Liver (tissue), 8 donors: ENCODE measurements at regions not wholly inside any gene's neighbourhood (a gene's known extent, or its start where the extent isn't known, plus 50 kb on each side); places are given as distances from the start of the nearest gene placed in this dataset.

Source experiments
- DNase-seq: peaks from one replicate; pipeline ENCODE4 v3.0.0-alpha.2; 2017; ENCODE audit warnings: low spot score
- H3K27ac ChIP-seq, 2 donors: one replicate each; pipeline ENCODE4 v1.7.0; 2013; ENCODE audit warnings: inconsistent platforms in 2 of 2, low read length in 2 of 2, control low read depth in 1 of 2, low read depth in 1 of 2, mild to moderate bottlenecking in 1 of 2
- H3K27me3 ChIP-seq, 4 donors: one replicate each; pipeline versions ENCODE4 v1.6.1 to v1.7.0; 2013; ENCODE audit warnings: low read length in 3 of 4, inconsistent platforms in 1 of 4, mild to moderate bottlenecking in 1 of 4, moderate library complexity in 1 of 4; ENCODE audit not compliant: control insufficient read depth in 4 of 4, insufficient read depth in 4 of 4
- H3K36me3 ChIP-seq, 4 donors: one replicate each; pipeline versions ENCODE4 v1.6.1 to v1.7.0; 2013; ENCODE audit warnings: low read length in 3 of 4, mild to moderate bottlenecking in 3 of 4, low read depth in 1 of 4, moderate library complexity in 1 of 4; ENCODE audit not compliant: control insufficient read depth in 4 of 4, insufficient read depth in 3 of 4
- H3K4me1 ChIP-seq, 4 donors: one replicate each; pipeline versions ENCODE4 v1.6.1 to v1.7.0; 2013; ENCODE audit warnings: low read length in 3 of 4, mild to moderate bottlenecking in 3 of 4, moderate library complexity in 1 of 4; ENCODE audit not compliant: control insufficient read depth in 4 of 4, insufficient read depth in 4 of 4
- H3K4me3 ChIP-seq, 3 donors: one replicate each; pipeline versions ENCODE4 v1.6.1 to v1.7.0; 2013; ENCODE audit warnings: low read length in 3 of 3, control low read depth in 1 of 3, low read depth in 1 of 3, mild to moderate bottlenecking in 1 of 3
- H3K9ac ChIP-seq, 2 donors: one replicate each; pipeline ENCODE4 v1.7.0; 2013; ENCODE audit warnings: low read length in 2 of 2, mild to moderate bottlenecking in 2 of 2, moderate library complexity in 2 of 2, control low read depth in 1 of 2, low read depth in 1 of 2
- H3K9me3 ChIP-seq, 4 donors: one replicate each; pipeline versions ENCODE4 v1.6.1 to v1.7.0; 2013; ENCODE audit warnings: low read length in 3 of 4; ENCODE audit not compliant: control insufficient read depth in 4 of 4
- EGR1 ChIP-seq, 2 donors: IDR thresholded peaks; 2 replicates each; pipeline ENCODE4 v1.6.1; 2016 to 2018; ENCODE audit warnings: antibody characterized with exemption in 2 of 2, low read depth in 2 of 2
- FOXA1 ChIP-seq: IDR thresholded peaks from 2 replicates; pipeline ENCODE4 v1.6.1; 2016; ENCODE audit warnings: antibody characterized with exemption
- FOXA2 ChIP-seq: IDR thresholded peaks from 2 replicates; pipeline ENCODE4 v1.6.1; 2016; ENCODE audit warnings: antibody characterized with exemption
- HNF4G ChIP-seq: IDR thresholded peaks from 2 replicates; pipeline ENCODE4 v1.6.1; 2016; ENCODE audit warnings: antibody characterized with exemption
- RXRA ChIP-seq, 2 donors: IDR thresholded peaks; 2 replicates each; pipeline ENCODE4 v1.6.1; 2017 to 2018; ENCODE audit warnings: antibody characterized with exemption in 2 of 2, mild to moderate bottlenecking in 1 of 2
- SP1 ChIP-seq: IDR thresholded peaks from 2 replicates; pipeline ENCODE4 v1.6.1; 2018; ENCODE audit warnings: antibody characterized with exemption, mild to moderate bottlenecking
- WGBS: extraction: QIAGEN DNeasy Blood & Tissue Kit; methylation state at CpG from one replicate; pipeline ENCODE4 v1.1.7; 2013; 5-methylcytosine and 5-hydroxymethylcytosine counted together
- TF ChIP-seq, protein P1 (sequence below): IDR thresholded peaks from 2 replicates; pipeline ENCODE4 v1.6.1; 2016; ENCODE audit warnings: antibody characterized with exemption
- TF ChIP-seq, protein P2 (sequence below): IDR thresholded peaks from 2 replicates; pipeline ENCODE4 v1.6.1; 2016; ENCODE audit warnings: antibody characterized with exemption, mild to moderate bottlenecking
- TF ChIP-seq, protein P3 (sequence below): fragments of 150-350 bp; IDR thresholded peaks from 2 replicates; pipeline ENCODE4 v1.5.1; 2017; ENCODE audit warnings: improper control_type of control experiment, low read depth, low read length; ENCODE audit not compliant: missing input control
- TF ChIP-seq, protein P4 (sequence below): IDR thresholded peaks from 2 replicates; pipeline ENCODE4 v1.6.1; 2016; ENCODE audit warnings: antibody characterized with exemption
- donor health status: healthy.
- donor health status: healthy.
- donor health status: healthy.
- donor health status: healthy.
- donor health status: healthy.

DNA sequence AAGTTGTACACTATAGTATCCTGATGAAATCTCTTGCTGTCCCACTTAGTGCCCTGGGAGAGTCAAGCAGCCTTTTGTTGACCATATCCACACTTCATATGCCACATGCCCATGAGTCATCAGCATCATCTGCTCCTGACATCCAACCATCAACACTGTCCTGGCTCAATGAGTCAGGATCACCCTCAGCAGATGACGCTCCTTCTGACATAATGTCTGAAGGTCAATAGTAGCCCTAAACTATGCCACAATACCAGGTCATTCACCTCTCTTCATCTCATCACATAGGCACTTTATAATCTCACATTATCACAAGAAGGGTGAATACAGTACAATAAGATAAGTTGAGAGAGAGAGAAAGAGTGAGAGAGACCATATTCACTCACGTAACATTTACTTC lies 369.0 kb upstream of the FAR2 start:
- Histone ChIP-seq H3K27ac (no peak overlapping the region), H3K36me3 (no peaks in the 10 kb centered on the region), H3K27me3 (no peaks in the 10 kb centered on the region), H3K9me3 (no peaks in the 10 kb centered on the region), H3K4me3 (no peak overlapping the region), H3K9ac (no peak overlapping the region), H3K4me1 (no peaks in the 10 kb centered on the region)
- TF ChIP-seq, protein P1, sequence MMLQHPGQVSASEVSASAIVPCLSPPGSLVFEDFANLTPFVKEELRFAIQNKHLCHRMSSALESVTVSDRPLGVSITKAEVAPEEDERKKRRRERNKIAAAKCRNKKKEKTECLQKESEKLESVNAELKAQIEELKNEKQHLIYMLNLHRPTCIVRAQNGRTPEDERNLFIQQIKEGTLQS = no peak
- TF ChIP-seq EGR1 (IDR thresholded peaks at IDR 0.05; ENCODE audit: low read depth in 2 of 2) (no peak), RXRA (IDR thresholded peaks at IDR 0.05) (no peak), SP1 (no peak), FOXA1 (no peak), FOXA2 (no peak)
- TF ChIP-seq, protein P2, sequence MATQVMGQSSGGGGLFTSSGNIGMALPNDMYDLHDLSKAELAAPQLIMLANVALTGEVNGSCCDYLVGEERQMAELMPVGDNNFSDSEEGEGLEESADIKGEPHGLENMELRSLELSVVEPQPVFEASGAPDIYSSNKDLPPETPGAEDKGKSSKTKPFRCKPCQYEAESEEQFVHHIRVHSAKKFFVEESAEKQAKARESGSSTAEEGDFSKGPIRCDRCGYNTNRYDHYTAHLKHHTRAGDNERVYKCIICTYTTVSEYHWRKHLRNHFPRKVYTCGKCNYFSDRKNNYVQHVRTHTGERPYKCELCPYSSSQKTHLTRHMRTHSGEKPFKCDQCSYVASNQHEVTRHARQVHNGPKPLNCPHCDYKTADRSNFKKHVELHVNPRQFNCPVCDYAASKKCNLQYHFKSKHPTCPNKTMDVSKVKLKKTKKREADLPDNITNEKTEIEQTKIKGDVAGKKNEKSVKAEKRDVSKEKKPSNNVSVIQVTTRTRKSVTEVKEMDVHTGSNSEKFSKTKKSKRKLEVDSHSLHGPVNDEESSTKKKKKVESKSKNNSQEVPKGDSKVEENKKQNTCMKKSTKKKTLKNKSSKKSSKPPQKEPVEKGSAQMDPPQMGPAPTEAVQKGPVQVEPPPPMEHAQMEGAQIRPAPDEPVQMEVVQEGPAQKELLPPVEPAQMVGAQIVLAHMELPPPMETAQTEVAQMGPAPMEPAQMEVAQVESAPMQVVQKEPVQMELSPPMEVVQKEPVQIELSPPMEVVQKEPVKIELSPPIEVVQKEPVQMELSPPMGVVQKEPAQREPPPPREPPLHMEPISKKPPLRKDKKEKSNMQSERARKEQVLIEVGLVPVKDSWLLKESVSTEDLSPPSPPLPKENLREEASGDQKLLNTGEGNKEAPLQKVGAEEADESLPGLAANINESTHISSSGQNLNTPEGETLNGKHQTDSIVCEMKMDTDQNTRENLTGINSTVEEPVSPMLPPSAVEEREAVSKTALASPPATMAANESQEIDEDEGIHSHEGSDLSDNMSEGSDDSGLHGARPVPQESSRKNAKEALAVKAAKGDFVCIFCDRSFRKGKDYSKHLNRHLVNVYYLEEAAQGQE = no peak
- TF ChIP-seq, protein P3, sequence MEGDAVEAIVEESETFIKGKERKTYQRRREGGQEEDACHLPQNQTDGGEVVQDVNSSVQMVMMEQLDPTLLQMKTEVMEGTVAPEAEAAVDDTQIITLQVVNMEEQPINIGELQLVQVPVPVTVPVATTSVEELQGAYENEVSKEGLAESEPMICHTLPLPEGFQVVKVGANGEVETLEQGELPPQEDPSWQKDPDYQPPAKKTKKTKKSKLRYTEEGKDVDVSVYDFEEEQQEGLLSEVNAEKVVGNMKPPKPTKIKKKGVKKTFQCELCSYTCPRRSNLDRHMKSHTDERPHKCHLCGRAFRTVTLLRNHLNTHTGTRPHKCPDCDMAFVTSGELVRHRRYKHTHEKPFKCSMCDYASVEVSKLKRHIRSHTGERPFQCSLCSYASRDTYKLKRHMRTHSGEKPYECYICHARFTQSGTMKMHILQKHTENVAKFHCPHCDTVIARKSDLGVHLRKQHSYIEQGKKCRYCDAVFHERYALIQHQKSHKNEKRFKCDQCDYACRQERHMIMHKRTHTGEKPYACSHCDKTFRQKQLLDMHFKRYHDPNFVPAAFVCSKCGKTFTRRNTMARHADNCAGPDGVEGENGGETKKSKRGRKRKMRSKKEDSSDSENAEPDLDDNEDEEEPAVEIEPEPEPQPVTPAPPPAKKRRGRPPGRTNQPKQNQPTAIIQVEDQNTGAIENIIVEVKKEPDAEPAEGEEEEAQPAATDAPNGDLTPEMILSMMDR = no peak
- TF ChIP-seq, protein P4, sequence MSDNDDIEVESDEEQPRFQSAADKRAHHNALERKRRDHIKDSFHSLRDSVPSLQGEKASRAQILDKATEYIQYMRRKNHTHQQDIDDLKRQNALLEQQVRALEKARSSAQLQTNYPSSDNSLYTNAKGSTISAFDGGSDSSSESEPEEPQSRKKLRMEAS = no peak
- WGBS = 89% methylated on average over 2 of the region's 2 CpGs
- DNase-seq = no peak

DNA sequence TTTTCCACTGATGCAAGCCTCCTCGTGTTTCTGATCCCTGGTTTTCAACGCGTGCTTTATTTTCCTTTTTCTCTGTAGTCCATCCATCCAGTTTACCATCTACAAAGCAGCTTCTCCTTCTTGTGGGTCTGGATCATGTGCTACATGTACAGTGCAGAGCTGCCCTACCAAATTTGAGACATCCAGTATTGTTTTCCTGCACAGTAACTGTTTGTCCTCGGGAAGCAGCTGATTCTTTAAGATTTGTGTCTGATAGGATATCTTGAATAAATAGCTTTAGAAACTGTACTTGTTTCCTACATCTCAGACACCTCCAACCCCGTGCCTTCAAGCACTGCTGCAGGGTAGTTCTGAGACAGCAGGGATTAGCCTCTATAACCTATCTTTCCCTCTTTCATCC lies 368.1 kb upstream of the FAR2 start:
- no peak overlapping the region for H3K27ac ChIP-seq
- H3K36me3 ChIP-seq = no peaks in the 10 kb centered on the region
- no peak overlapping the region for H3K9ac ChIP-seq
- no peaks in the 10 kb centered on the region for H3K27me3 ChIP-seq
- H3K9me3 ChIP-seq = no peaks in the 10 kb centered on the region
- no peak for DNase-seq
- H3K4me1 ChIP-seq = no peaks in the 10 kb centered on the region
- H3K4me3 ChIP-seq = no peak overlapping the region
- TF ChIP-seq, protein P1 = no peak
- TF ChIP-seq, protein P4 = no peak
- no peak for TF ChIP-seq SP1
- TF ChIP-seq, protein P3 = no peak
- TF ChIP-seq HNF4G = no peak
- WGBS = 66% methylated on average over 5 of the region's 5 CpGs
